Testis (tissue), 2 donors: ENCODE measurements at regions not wholly inside any gene's neighbourhood (a gene's known extent, or its start where the extent isn't known, plus 50 kb on each side); places are given as distances from the start of the nearest gene placed in this dataset.

Experiments used
- DNase-seq: peaks from one replicate; pipeline ENCODE4 v3.0.0-alpha.2; 2019
- H3K27ac ChIP-seq, 2 donors: fragments of 200-600 bp; sonication (generic); one replicate each; pipeline ENCODE4 v1.5.1; 2019
- H3K27me3 ChIP-seq: fragments of 200-600 bp; sonication (generic); one replicate; pipeline ENCODE4 v1.5.1; 2019
- H3K36me3 ChIP-seq: fragments of 200-600 bp; sonication (generic); one replicate; pipeline ENCODE4 v1.5.1; 2017; ENCODE audit warnings: low read depth; ENCODE audit errors: missing control alignments
- H3K4me1 ChIP-seq: fragments of 200-600 bp; sonication (generic); one replicate; pipeline ENCODE4 v1.5.1; 2019
- H3K4me3 ChIP-seq, 2 donors: fragments of 200-600 bp; sonication (generic); one replicate each; pipeline ENCODE4 v1.5.1; 2017 to 2019
- H3K9me3 ChIP-seq: fragments of 200-600 bp; sonication (generic); one replicate; pipeline ENCODE4 v1.5.1; 2017
- CTCF ChIP-seq, 3 experiments: fragments of 450-650 bp in 2 of 3; fragments of 200-600 bp in 1 of 3; sonication (generic) in 1 of 3; IDR thresholded peaks; one replicate each; pipeline ENCODE4 v1.5.1; 2016 to 2019; ENCODE audit warnings: antibody characterized with exemption in 3 of 3, mild to moderate bottlenecking in 2 of 3, moderate library complexity in 1 of 3
- POLR2A ChIP-seq: fragments of 450-650 bp; IDR thresholded peaks from one replicate; pipeline ENCODE4 v1.6.1; 2017; ENCODE audit warnings: antibody characterized with exemption, mild to moderate bottlenecking, moderate library complexity
- WGBS, 2 donors: methylation state at CpG; one replicate each; pipeline ENCODE4 v1.1.5; 2018; 5-methylcytosine and 5-hydroxymethylcytosine counted together
- intact Hi-C: fragments of 100-400 bp; cut with DNase I; formaldehyde crosslinking; loops from one replicate; pipeline ENCODE4 v1.15.1; 2023; ENCODE audit warnings: low total_unique reads

- H3K9me3 ChIP-seq: no peaks in the 10 kb centered on the region
- H3K4me3 ChIP-seq: no peak overlapping the region
- no peaks in the 10 kb centered on the region for H3K27me3 ChIP-seq
- intact Hi-C loops: no loop called here
- H3K36me3 ChIP-seq: no peaks in the 10 kb centered on the region
- WGBS, 2 donors: 57 to 63% methylated on average over 9 to 13 of the region's 13 CpGs
- no peaks in the 10 kb centered on the region for H3K4me1 ChIP-seq
- no peak overlapping the region for H3K27ac ChIP-seq
- DNase-seq: no peak
- TF ChIP-seq CTCF (IDR thresholded peaks at IDR 0.05) (no peak), POLR2A (no peak)
Measured at GRCh38 chr1:25042331-25043227, 112.5 kb upstream of the RUNX3 start.

- Histone ChIP-seq H3K4me1 (no peaks in the 10 kb centered on the region), H3K27me3 (no peaks in the 10 kb centered on the region), H3K9me3 (no peaks in the 10 kb centered on the region), H3K27ac (no peak overlapping the region), H3K36me3 (no peaks in the 10 kb centered on the region), H3K4me3 (no peak overlapping the region)
- TF ChIP-seq CTCF (IDR thresholded peaks at IDR 0.05) (no peak), POLR2A (no peak)
- intact Hi-C loops: no loop called here
- no peak for DNase-seq
- 81 to 83% methylated on average over 4 of the region's 4 CpGs for WGBS, 2 donors
Measured at GRCh38 chr1:25041916-25042315, 111.8 kb upstream of the RUNX3 start.

GRCh38 chr1:25040122-25040685, 110.1 kb upstream of the RUNX3 start:
- intact Hi-C loops: no loop called here
- H3K27ac ChIP-seq: no peak overlapping the region
- no peaks in the 10 kb centered on the region for H3K4me1 ChIP-seq
- 88 to 94% methylated on average over 11 of the region's 11 CpGs for WGBS, 2 donors
- H3K9me3 ChIP-seq: no peaks in the 10 kb centered on the region
- H3K27me3 ChIP-seq: no peaks in the 10 kb centered on the region
- DNase-seq: no peak
- no peak overlapping the region for H3K4me3 ChIP-seq
- H3K36me3 ChIP-seq: no peaks in the 10 kb centered on the region
- TF ChIP-seq POLR2A: no peak
- TF ChIP-seq CTCF (IDR thresholded peaks at IDR 0.05): no peak

- WGBS, 2 donors: 67% methylated on average over 7 to 8 of the region's 8 CpGs
- no peak for DNase-seq
- TF ChIP-seq POLR2A (no peak), CTCF (IDR thresholded peaks at IDR 0.05) (no peak)
- no peaks in the 10 kb centered on the region for H3K27me3 ChIP-seq
- no peak overlapping the region for H3K4me3 ChIP-seq
- no peaks in the 10 kb centered on the region for H3K36me3 ChIP-seq
- H3K9me3 ChIP-seq: no peaks in the 10 kb centered on the region
- no peak overlapping the region for H3K27ac ChIP-seq
- no peaks in the 10 kb centered on the region for H3K4me1 ChIP-seq
- intact Hi-C loops: no loop called here
Measured at GRCh38 chr1:25039229-25039628, 109.2 kb upstream of the RUNX3 start.

GRCh38 chr1:25038699-25039098, 108.6 kb upstream of the RUNX3 start:
- Histone ChIP-seq H3K27me3 (no peaks in the 10 kb centered on the region), H3K4me3 (no peak overlapping the region), H3K4me1 (no peaks in the 10 kb centered on the region), H3K36me3 (no peaks in the 10 kb centered on the region), H3K9me3 (no peaks in the 10 kb centered on the region), H3K27ac (no peak overlapping the region)
- DNase-seq: no peak
- intact Hi-C loops: no loop called here
- WGBS, 2 donors: 59 to 89% methylated on average over 3 to 4 of the region's 4 CpGs
- TF ChIP-seq POLR2A: no peak
- TF ChIP-seq CTCF (IDR thresholded peaks at IDR 0.05): no peak
